DND-41 (cell line): ENCODE measurements at regions not wholly inside any gene's neighbourhood (a gene's known extent, or its start where the extent isn't known, plus 50 kb on each side); places are given as distances from the start of the nearest gene placed in this dataset.

ENCODE experiments used
- ATAC-seq: fragments of 200-7000 bp; cut with Tn5 transposase; 3 replicates; pipeline ENCODE4 v1.9.1; 2021; ENCODE audit warnings: low read depth; ENCODE audit not compliant: insufficient read depth
- DNase-seq: peaks from one replicate; pipeline ENCODE4 v3.0.0-alpha.2; 2020
- H2AFZ ChIP-seq: 2 replicates; pipeline ENCODE4 v1.6.0; 2012; ENCODE audit warnings: low read depth, low read length
- H3K27ac ChIP-seq: 2 replicates; pipeline ENCODE4 v1.5.1; 2012; ENCODE audit warnings: low read length, inconsistent platforms
- H3K27me3 ChIP-seq: fragments of 200-600 bp; sonication (generic); 2 replicates; pipeline ENCODE4 v1.6.0; 2012; ENCODE audit warnings: low read length, mild to moderate bottlenecking, inconsistent platforms; ENCODE audit not compliant: insufficient read depth, poor library complexity
- H3K36me3 ChIP-seq: 2 replicates; pipeline ENCODE4 v1.5.1; 2012; ENCODE audit warnings: low read length, inconsistent platforms; ENCODE audit not compliant: insufficient read depth
- H3K4me1 ChIP-seq: 2 replicates; pipeline ENCODE4 v1.5.1; 2012; ENCODE audit warnings: mild to moderate bottlenecking, low read length; ENCODE audit not compliant: insufficient read depth
- H3K4me2 ChIP-seq: 2 replicates; pipeline ENCODE4 v1.6.0; 2012; ENCODE audit warnings: mild to moderate bottlenecking, moderate library complexity, low read length, inconsistent platforms; ENCODE audit not compliant: insufficient read depth
- H3K4me3 ChIP-seq, 2 experiments: fragments of 200-600 bp in 1 of 2; shearing (Covaris generic) in 1 of 2; 2 replicates each; pipeline ENCODE4 v1.5.1; 2012 to 2016; ENCODE audit warnings: inconsistent platforms in 2 of 2, low read length in 2 of 2, mild to moderate bottlenecking in 2 of 2, low read depth in 1 of 2, moderate library complexity in 1 of 2
- H3K79me2 ChIP-seq: 2 replicates; pipeline ENCODE4 v1.6.0; 2012; ENCODE audit warnings: low read length, inconsistent platforms; ENCODE audit not compliant: insufficient read depth
- H3K9ac ChIP-seq: 2 replicates; pipeline ENCODE4 v1.6.0; 2012; ENCODE audit warnings: low read depth, mild to moderate bottlenecking, inconsistent platforms, low read length, moderate library complexity
- H3K9me3 ChIP-seq: 2 replicates; pipeline ENCODE4 v1.5.1; 2012; ENCODE audit warnings: low read length, moderate library complexity, mild to moderate bottlenecking, inconsistent platforms; ENCODE audit not compliant: insufficient read depth, severe bottlenecking
- H4K20me1 ChIP-seq: 2 replicates; pipeline ENCODE4 v1.6.0; 2012; ENCODE audit warnings: low read length; ENCODE audit not compliant: insufficient read depth
- CTCF ChIP-seq: IDR thresholded peaks from 2 replicates; pipeline ENCODE4 v1.5.1; 2012; ENCODE audit warnings: borderline replicate concordance, low read length, moderate library complexity, mild to moderate bottlenecking; ENCODE audit not compliant: poor library complexity, severe bottlenecking; ENCODE audit errors: extremely low read depth
- EZH2 ChIP-seq: IDR thresholded peaks from 3 replicates; pipeline ENCODE4 v1.6.1; 2012; ENCODE audit warnings: borderline replicate concordance, low read depth, mild to moderate bottlenecking, moderate library complexity, low read length, inconsistent platforms; ENCODE audit not compliant: severe bottlenecking

DNA sequence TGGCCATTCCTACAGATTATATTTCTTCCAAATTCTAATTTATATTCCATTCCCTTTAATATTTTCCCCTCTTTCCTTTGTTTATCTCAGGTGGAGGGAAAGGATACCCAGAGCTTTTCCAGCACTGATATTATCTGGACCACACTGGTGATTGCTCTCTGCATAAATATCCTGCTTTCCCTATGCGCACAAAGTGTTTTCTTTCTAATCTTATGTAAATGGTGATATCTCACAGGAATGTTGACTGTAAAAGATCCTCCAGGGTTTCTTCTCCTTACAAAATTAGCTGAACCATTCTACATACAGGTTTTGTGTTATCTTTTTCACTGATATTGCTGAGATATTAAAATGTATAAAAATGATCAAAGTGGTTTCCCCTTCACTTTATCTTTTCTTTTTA is 59.1 kb upstream of the GALNT13 start:
- no peaks in the 10 kb centered on the region for H4K20me1 ChIP-seq
- no peak for ATAC-seq
- no peaks in the 10 kb centered on the region for H3K9me3 ChIP-seq
- H3K4me1 ChIP-seq, result no peaks in the 10 kb centered on the region
- H3K9ac ChIP-seq, result no peak overlapping the region
- H3K36me3 ChIP-seq, result no peaks in the 10 kb centered on the region
- H3K4me2 ChIP-seq, result no peak overlapping the region
- H3K27ac ChIP-seq, result no peak overlapping the region
- no peak for DNase-seq
- no peak for TF ChIP-seq EZH2
- TF ChIP-seq CTCF, result no peak
- no peaks in the 10 kb centered on the region for H3K79me2 ChIP-seq
- no peaks in the 10 kb centered on the region for H3K27me3 ChIP-seq
- no peak overlapping the region for H3K4me3 ChIP-seq
- H2AFZ ChIP-seq, result no peak overlapping the region

DNA sequence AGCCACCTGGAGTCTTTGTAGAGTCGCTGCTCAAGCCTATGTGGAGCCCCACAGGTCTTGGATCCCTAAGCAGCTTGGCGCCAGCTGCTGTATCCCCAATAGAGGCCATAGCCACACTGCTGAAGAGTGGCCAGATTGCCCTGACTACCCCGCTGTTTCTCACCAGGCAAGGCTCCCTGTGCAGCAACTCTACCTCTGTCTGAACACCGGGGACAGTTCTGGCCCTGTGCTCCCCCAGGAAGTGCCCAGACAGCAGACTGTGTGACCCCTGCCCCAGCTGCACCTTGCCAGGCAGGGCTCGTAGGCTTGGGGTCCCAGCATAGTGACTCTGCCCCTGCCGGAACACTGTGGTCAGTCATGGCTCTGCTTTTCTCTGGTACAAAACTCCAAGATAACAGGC is 53.5 kb upstream of the GALNT13 start:
- no peak overlapping the region for H2AFZ ChIP-seq
- H3K27ac ChIP-seq, result no peak overlapping the region
- no peak overlapping the region for H3K4me3 ChIP-seq
- no peaks in the 10 kb centered on the region for H3K79me2 ChIP-seq
- no peak overlapping the region for H3K9ac ChIP-seq
- no peaks in the 10 kb centered on the region for H3K9me3 ChIP-seq
- DNase-seq (no peak), ATAC-seq (no peak)
- no peaks in the 10 kb centered on the region for H3K36me3 ChIP-seq
- no peaks in the 10 kb centered on the region for H4K20me1 ChIP-seq
- no peak overlapping the region for H3K4me2 ChIP-seq
- H3K27me3 ChIP-seq, result no peaks in the 10 kb centered on the region
- TF ChIP-seq CTCF, result no peak
- no peak for TF ChIP-seq EZH2
- H3K4me1 ChIP-seq, result no peaks in the 10 kb centered on the region

GRCh38 chr2:153819074-153819473 is 52.6 kb upstream of the GALNT13 start:
- DNase-seq (no peak), ATAC-seq (no peak)
- Histone ChIP-seq H3K79me2 (no peaks in the 10 kb centered on the region), H2AFZ (no peak overlapping the region), H3K9ac (no peak overlapping the region), H4K20me1 (no peaks in the 10 kb centered on the region), H3K9me3 (no peaks in the 10 kb centered on the region), H3K4me3 (no peak overlapping the region), H3K36me3 (no peaks in the 10 kb centered on the region), H3K4me2 (no peak overlapping the region), H3K27ac (no peak overlapping the region), H3K4me1 (no peaks in the 10 kb centered on the region), H3K27me3 (no peaks in the 10 kb centered on the region)
- TF ChIP-seq CTCF (no peak), EZH2 (no peak)

- Histone ChIP-seq H3K4me1 (no peaks in the 10 kb centered on the region), H3K27ac (no peak overlapping the region), H3K27me3 (no peaks in the 10 kb centered on the region), H3K79me2 (no peaks in the 10 kb centered on the region), H4K20me1 (no peaks in the 10 kb centered on the region), H3K4me3 (no peak overlapping the region), H3K36me3 (no peaks in the 10 kb centered on the region), H3K9ac (no peak overlapping the region), H3K9me3 (no peaks in the 10 kb centered on the region), H2AFZ (no peak overlapping the region), H3K4me2 (no peak overlapping the region)
- ATAC-seq, result no peak
- TF ChIP-seq CTCF (no peak), EZH2 (no peak)
- DNase-seq, result no peak
Measured at GRCh38 chr2:153819501-153819900, 52.2 kb upstream of the GALNT13 start.
